ENCODE measurements at regions not wholly inside any gene's neighbourhood (a gene's known extent, or its start where the extent isn't known, plus 50 kb on each side); places are given as distances from the start of the nearest gene placed in this dataset.

DNA sequence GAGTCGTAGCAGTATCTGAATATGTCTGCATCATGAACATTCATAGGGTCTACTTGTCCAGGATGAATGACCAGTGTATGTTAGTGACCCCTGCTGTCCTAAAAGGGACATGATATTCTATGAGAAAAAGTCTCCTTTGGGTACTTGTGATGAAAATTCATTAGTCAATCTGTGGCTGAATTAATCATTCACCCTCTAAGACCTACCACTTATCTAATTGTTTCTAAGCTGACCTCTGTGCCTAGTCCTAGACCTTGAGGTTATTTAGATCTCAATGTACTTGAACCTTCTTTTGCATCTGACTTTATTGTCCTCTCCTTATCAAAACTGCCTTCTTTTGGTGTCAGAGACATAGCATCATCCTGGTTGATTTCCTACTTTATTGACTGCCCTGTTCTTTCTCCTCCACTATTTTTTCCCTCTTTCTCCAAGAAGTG lies 799.3 kb downstream of the DIPK2A start:
- FAIRE-seq, result peak; percentile 47
- no peak for DNase-seq (ENCODE audit: insufficient read length, low spot score)
- TF ChIP-seq SPI1 (IDR thresholded peaks at IDR 0.05; ENCODE audit: low read depth, low read length) (no peak), PAX5 (IDR thresholded peaks at IDR 0.05; ENCODE audit: insufficient read depth, low read length, severe bottlenecking) (no peak)

DNA sequence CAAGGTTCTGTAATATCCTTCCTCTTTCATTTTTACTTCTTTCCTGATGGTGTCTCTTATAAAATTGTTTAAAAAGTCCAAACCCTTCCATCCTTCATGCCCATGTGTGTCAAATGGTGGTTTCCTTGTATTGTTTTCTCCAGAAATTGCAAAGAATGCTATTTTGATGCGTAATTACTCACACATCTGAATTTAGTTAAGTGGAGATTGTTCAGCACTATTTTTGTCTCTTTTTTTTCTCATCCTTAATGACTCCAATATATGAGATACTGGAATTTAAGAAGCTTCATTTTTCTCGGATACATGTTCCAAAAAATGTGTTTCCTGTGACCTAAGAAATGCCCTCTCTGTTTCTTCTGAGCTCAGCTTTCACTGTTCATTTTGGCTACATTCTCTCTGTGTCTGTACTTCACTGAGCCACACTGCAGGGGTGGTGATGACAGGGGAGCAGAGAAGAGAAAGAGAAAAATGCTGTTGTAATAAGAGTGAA lies 799.8 kb downstream of the DIPK2A start:
- DNase-seq (ENCODE audit: insufficient read length, low spot score), result no peak
- TF ChIP-seq TAF1 (IDR thresholded peaks at IDR 0.05; ENCODE audit: low read depth, low read length) (no peak), POU2F2 (IDR thresholded peaks at IDR 0.05; ENCODE audit: low read depth, low read length) (no peak), POLR2AphosphoS5 (IDR thresholded peaks at IDR 0.05; ENCODE audit: low read depth, low read length) (no peak), SPI1 (IDR thresholded peaks at IDR 0.05; ENCODE audit: low read depth, low read length) (no peak), POLR2A (IDR thresholded peaks at IDR 0.05; ENCODE audit: low read depth, low read length) (no peak), PAX5 (IDR thresholded peaks at IDR 0.05; ENCODE audit: insufficient read depth, low read length, severe bottlenecking) (no peak)
- peak; percentile 28 for FAIRE-seq

DNA sequence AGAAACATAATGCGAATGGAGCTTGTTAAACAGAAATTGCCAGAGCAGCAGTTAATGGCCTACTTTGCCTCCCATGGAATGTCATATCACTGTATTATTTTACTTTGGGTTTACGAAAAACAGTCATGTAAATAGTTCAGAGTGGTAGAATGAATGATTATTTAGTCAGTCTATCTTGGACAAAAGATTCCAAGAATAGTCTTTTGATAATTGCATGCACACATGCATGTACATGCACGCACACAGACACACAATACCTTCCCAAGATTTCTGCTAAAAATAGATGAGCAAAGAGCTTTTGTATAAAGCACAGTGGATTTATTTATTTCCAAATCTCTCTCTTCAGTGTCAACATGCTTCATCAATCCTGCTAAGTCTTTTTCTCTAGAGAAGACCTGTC lies 800.7 kb downstream of the DIPK2A start:
- DNase-seq (ENCODE audit: insufficient read length, low spot score) (no peak), FAIRE-seq (no peak)
- TF ChIP-seq POLR2A (IDR thresholded peaks at IDR 0.05; ENCODE audit: low read depth, low read length), result no peak
- no peak for TF ChIP-seq PAX5 (IDR thresholded peaks at IDR 0.05; ENCODE audit: insufficient read depth, low read length, severe bottlenecking)
- no peak for TF ChIP-seq POU2F2 (IDR thresholded peaks at IDR 0.05; ENCODE audit: low read depth, low read length)
- TF ChIP-seq SPI1 (IDR thresholded peaks at IDR 0.05; ENCODE audit: low read depth, low read length), result no peak
- TF ChIP-seq POLR2AphosphoS5 (IDR thresholded peaks at IDR 0.05; ENCODE audit: low read depth, low read length), result no peak
- no peak for TF ChIP-seq TAF1 (IDR thresholded peaks at IDR 0.05; ENCODE audit: low read depth, low read length)

DNA sequence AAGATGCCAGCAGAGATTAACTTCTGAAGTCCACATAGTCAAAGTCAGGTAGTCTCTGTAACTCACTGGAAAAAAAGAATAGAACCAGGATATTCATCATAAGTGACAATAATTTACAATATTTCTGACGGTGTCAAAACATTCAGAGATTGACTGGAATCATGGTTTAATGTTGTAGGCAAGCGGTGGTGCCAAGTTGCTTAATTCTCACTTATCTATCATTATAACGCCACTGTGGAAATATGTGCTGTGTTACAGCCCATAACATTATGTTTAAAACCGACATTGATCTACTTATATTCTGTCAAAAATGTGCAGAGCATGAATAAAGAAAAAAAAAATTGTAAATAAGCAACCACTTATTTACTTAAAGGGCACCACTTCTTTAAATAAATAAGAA lies 801.7 kb downstream of the DIPK2A start:
- DNase-seq (ENCODE audit: insufficient read length, low spot score), result no peak
- no peak for TF ChIP-seq POU2F2 (IDR thresholded peaks at IDR 0.05; ENCODE audit: low read depth, low read length)
- no peak for TF ChIP-seq PAX5 (IDR thresholded peaks at IDR 0.05; ENCODE audit: insufficient read depth, low read length, severe bottlenecking)
- FAIRE-seq, result no peak

DNA sequence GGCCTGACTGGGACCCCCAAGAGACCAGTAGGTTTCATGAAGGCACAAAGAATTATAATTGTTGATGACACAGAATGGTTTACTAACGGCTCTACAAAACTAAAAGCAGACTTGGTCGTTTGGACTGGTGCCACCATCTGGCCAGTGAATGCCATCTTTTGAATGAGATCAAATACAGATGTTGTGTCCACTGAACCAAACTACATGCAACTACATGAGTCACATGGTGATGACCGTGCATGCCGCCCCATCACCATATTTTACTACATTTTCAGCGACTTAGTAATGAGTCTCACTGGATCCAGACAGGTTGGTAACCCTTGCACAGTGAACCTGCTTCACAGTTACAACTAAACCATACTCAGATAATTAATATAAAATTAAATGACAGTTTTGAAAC lies 803.3 kb downstream of the DIPK2A start:
- FAIRE-seq, result peak; percentile 50
- TF ChIP-seq PAX5 (IDR thresholded peaks at IDR 0.05; ENCODE audit: insufficient read depth, low read length, severe bottlenecking), result no peak
- no peak for TF ChIP-seq POLR2AphosphoS5 (IDR thresholded peaks at IDR 0.05; ENCODE audit: low read depth, low read length)
- no peak for TF ChIP-seq POU2F2 (IDR thresholded peaks at IDR 0.05; ENCODE audit: low read depth, low read length)
- TF ChIP-seq SPI1 (IDR thresholded peaks at IDR 0.05; ENCODE audit: low read depth, low read length), result no peak
- no peak for TF ChIP-seq POLR2A (IDR thresholded peaks at IDR 0.05; ENCODE audit: low read depth, low read length)
- TF ChIP-seq TAF1 (IDR thresholded peaks at IDR 0.05; ENCODE audit: low read depth, low read length), result no peak

DNA sequence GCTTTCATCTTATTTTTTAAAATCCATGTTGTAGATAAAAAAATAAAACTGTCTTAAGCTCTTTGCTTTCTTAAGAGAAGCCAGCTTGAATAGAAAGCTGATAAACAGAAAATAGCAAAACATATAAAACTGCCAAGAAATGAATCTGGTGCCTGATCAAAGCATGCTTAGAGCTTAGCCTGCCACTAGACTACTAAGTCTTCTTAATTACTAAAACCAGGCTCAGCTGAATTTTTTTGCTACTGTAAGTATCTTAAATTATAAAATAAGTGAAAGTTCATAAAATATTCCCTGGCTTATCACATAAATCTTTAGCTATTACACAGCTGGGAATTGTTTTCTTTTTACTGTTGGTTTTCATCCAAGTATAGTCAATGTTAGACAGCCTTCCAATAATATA lies 803.9 kb downstream of the DIPK2A start:
- FAIRE-seq, result no peak
- TF ChIP-seq SPI1 (IDR thresholded peaks at IDR 0.05; ENCODE audit: low read depth, low read length) (no peak), POLR2A (IDR thresholded peaks at IDR 0.05; ENCODE audit: low read depth, low read length) (no peak), PAX5 (IDR thresholded peaks at IDR 0.05; ENCODE audit: insufficient read depth, low read length, severe bottlenecking) (no peak), POU2F2 (IDR thresholded peaks at IDR 0.05; ENCODE audit: low read depth, low read length) (no peak), POLR2AphosphoS5 (IDR thresholded peaks at IDR 0.05; ENCODE audit: low read depth, low read length) (no peak), TAF1 (IDR thresholded peaks at IDR 0.05; ENCODE audit: low read depth, low read length) (no peak)
- no peak for DNase-seq (ENCODE audit: insufficient read length, low spot score)

More for the DNA sequence above, 803.3 kb downstream of the DIPK2A start:
- no peak for DNase-seq (ENCODE audit: insufficient read length, low spot score)

DNA sequence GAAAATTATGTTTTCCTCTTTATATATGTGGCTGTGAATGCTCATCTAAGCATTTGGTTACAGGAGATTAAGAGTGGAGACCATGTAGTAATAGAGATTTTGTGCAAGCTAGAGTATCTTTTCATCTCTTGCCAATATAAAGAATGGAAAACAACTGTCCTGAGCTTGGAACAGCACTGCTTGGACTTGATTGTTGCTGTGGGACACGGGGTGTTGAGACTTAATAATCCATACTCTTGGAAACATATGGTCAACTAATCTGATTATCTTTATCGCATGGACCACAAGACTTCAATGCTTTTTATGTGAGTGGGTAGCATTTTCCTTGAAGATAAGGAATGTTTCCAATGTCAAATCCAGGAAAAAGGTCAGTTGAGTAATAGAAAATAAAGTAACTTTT lies 806.3 kb downstream of the DIPK2A start:
- TF ChIP-seq POLR2A (IDR thresholded peaks at IDR 0.05; ENCODE audit: low read depth, low read length) (no peak), POU2F2 (IDR thresholded peaks at IDR 0.05; ENCODE audit: low read depth, low read length) (no peak), SPI1 (IDR thresholded peaks at IDR 0.05; ENCODE audit: low read depth, low read length) (no peak), TAF1 (IDR thresholded peaks at IDR 0.05; ENCODE audit: low read depth, low read length) (no peak)
- DNase-seq (ENCODE audit: insufficient read length, low spot score), result no peak
- no peak for FAIRE-seq

DNA sequence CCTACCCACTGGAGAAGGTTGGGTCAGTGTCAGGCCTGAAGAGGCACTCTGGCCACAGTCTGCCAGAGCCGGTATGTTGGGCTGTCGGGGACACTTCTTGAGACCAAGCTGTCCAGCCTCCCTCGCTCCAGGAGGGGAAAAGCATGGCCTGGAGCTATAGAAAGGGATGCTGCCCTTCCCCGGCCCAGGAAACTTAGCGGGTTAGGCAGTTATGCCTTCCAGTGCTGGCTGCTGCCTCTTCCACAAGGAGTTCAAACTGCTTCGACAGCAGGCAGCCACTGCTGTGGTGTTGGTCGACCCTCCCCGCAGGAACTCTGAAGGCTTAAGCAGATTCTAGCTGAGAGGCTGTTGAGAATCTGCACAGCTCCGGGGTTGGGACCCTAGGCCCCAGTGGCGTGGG lies 819.4 kb downstream of the DIPK2A start:
- DNase-seq (ENCODE audit: insufficient read length, low spot score) (no peak), FAIRE-seq (no peak)
- TF ChIP-seq POU2F2 (IDR thresholded peaks at IDR 0.05; ENCODE audit: low read depth, low read length) (no peak), TAF1 (IDR thresholded peaks at IDR 0.05; ENCODE audit: low read depth, low read length) (no peak), POLR2AphosphoS5 (IDR thresholded peaks at IDR 0.05; ENCODE audit: low read depth, low read length) (no peak), PAX5 (IDR thresholded peaks at IDR 0.05; ENCODE audit: insufficient read depth, low read length, severe bottlenecking) (no peak), SPI1 (IDR thresholded peaks at IDR 0.05; ENCODE audit: low read depth, low read length) (no peak), POLR2A (IDR thresholded peaks at IDR 0.05; ENCODE audit: low read depth, low read length) (no peak)

DNA sequence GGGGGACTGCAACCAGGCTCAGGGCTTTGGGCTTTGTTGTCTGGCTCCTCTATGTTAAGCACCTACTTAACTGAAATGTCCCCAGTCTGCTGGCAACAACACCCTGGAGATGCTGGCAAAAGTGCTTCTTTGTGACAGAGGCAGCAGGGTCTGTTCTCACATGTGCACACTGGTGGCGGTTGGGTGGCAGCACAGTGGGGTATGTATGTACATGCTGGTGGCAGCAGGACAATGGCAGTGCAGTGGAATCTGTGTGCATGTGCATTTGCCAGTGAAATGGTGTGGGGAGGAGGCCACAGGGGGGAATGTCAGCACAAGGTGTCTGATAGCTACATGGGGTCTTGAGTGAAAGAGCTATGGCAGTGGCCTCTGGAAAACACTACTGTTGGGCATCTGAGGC lies 830.3 kb downstream of the DIPK2A start:
- DNase-seq (ENCODE audit: insufficient read length, low spot score), result no peak
- TF ChIP-seq PAX5 (IDR thresholded peaks at IDR 0.05; ENCODE audit: insufficient read depth, low read length, severe bottlenecking), result no peak
- TF ChIP-seq TAF1 (IDR thresholded peaks at IDR 0.05; ENCODE audit: low read depth, low read length), result no peak
- no peak for TF ChIP-seq SPI1 (IDR thresholded peaks at IDR 0.05; ENCODE audit: low read depth, low read length)
- TF ChIP-seq POLR2A (IDR thresholded peaks at IDR 0.05; ENCODE audit: low read depth, low read length), result no peak
- no peak for TF ChIP-seq POLR2AphosphoS5 (IDR thresholded peaks at IDR 0.05; ENCODE audit: low read depth, low read length)
- no peak for TF ChIP-seq POU2F2 (IDR thresholded peaks at IDR 0.05; ENCODE audit: low read depth, low read length)
- no peak for FAIRE-seq

DNA sequence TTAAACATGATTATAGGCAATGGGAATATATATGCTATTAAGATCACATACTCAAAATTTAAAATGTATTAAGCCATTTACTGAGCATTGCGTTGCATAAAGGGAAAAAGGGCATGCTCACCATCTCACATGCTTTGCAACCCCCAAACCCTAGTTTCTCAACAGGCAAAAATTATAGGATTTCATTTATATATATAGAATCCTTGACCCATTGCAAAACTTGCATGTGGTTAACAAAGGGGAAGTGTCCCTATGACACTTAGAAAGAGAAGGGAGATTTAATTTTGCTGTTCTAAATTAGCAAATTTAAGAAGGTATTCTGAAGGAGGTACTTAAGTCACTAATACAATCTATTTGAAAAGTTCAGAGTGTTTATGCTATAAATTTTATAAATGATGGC lies 837.8 kb downstream of the DIPK2A start:
- TF ChIP-seq TAF1 (IDR thresholded peaks at IDR 0.05; ENCODE audit: low read depth, low read length), result no peak
- no peak for TF ChIP-seq POU2F2 (IDR thresholded peaks at IDR 0.05; ENCODE audit: low read depth, low read length)
- no peak for TF ChIP-seq POLR2A (IDR thresholded peaks at IDR 0.05; ENCODE audit: low read depth, low read length)
- no peak for TF ChIP-seq PAX5 (IDR thresholded peaks at IDR 0.05; ENCODE audit: insufficient read depth, low read length, severe bottlenecking)
- peak; percentile 76 for TF ChIP-seq SPI1 (IDR thresholded peaks at IDR 0.05; ENCODE audit: low read depth, low read length)
- FAIRE-seq, result no peak
- DNase-seq (ENCODE audit: insufficient read length, low spot score), result no peak

Measured in GM12891 (cell line).